H1 (cell line): ENCODE measurements at regions not wholly inside any gene's neighbourhood (a gene's known extent, or its start where the extent isn't known, plus 50 kb on each side); places are given as distances from the start of the nearest gene placed in this dataset.

Source experiments
- CTCF ChIA-PET: fragments of 300-600 bp; sonication (Branson Sonifier 250); formaldehyde crosslinking; loops from one replicate; lab custom pipeline; 2021; ENCODE audit not compliant: partially characterized antibody; lab: Charles Lee
- POLR2A ChIA-PET: fragments of 300-600 bp; sonication (Branson Sonifier 250); formaldehyde crosslinking; loops from one replicate; lab custom pipeline; 2021; ENCODE audit warnings: inconsistent platforms; ENCODE audit not compliant: partially characterized antibody; lab: Charles Lee
- DNase-seq, 2 experiments: peaks; one replicate each; pipeline versions ENCODE4 v3.0.0 to v3.0.0-alpha.2; 2010 to 2022; ENCODE audit warnings: low spot score in 2 of 2, low read depth in 1 of 2, mixed read lengths in 1 of 2
- FAIRE-seq: peaks from 2 replicates; lab custom pipeline; 2011; peaks lifted over from hg19 to GRCh38; lab: Jason Lieb, UNC
- H2AFZ ChIP-seq: 2 replicates; pipeline ENCODE4 v1.8.1; 2012; ENCODE audit warnings: low read length, inconsistent platforms
- H2AK5ac ChIP-seq: 2 replicates; pipeline ENCODE4 v1.6.1; 2013; ENCODE audit warnings: low read depth, low read length
- H2BK120ac ChIP-seq: replicated peaks from 2 replicates; pipeline ENCODE3; 2013; ENCODE audit warnings: low read depth, low read length, inconsistent platforms
- H2BK12ac ChIP-seq: 2 replicates; pipeline ENCODE4 v1.6.1; 2013; ENCODE audit warnings: low read depth, low read length
- H2BK15ac ChIP-seq: 2 replicates; pipeline ENCODE4 v1.6.1; 2013; ENCODE audit warnings: low read length
- H2BK20ac ChIP-seq: 2 replicates; pipeline ENCODE4 v1.6.1; 2013; ENCODE audit warnings: low read length
- H2BK5ac ChIP-seq: 2 replicates; pipeline ENCODE4 v1.6.1; 2013; ENCODE audit warnings: low read depth, low read length
- H3K14ac ChIP-seq: 2 replicates; pipeline ENCODE4 v1.6.1; 2013; ENCODE audit warnings: inconsistent platforms; ENCODE audit not compliant: insufficient read length
- H3K18ac ChIP-seq: 2 replicates; pipeline ENCODE4 v1.6.1; 2013; ENCODE audit warnings: low read length; ENCODE audit errors: extremely low read depth
- H3K23ac ChIP-seq: 2 replicates; pipeline ENCODE4 v1.6.1; 2013; ENCODE audit warnings: inconsistent platforms; ENCODE audit not compliant: insufficient read length
- H3K23me2 ChIP-seq: 2 replicates; pipeline ENCODE4 v1.6.1; 2013; ENCODE audit warnings: low read depth, low read length
- H3K27ac ChIP-seq: 2 replicates; pipeline ENCODE4 v1.6.1; 2011; ENCODE audit warnings: low read depth, low read length, inconsistent platforms
- H3K27me3 ChIP-seq, 4 experiments: replicated peaks in 1 of 4; 1 replicate in 1 of 4; 2 replicates in 3 of 4; pipeline versions ENCODE4 v1.6.1 to v1.8.1; 2011 to 2013; ENCODE audit warnings: low read length in 3 of 4, mild to moderate bottlenecking in 3 of 4, inconsistent platforms in 2 of 4, mixed read lengths in 2 of 4, moderate library complexity in 1 of 4; ENCODE audit not compliant: control insufficient read depth in 3 of 4, insufficient read depth in 3 of 4; ENCODE audit errors: extremely low read depth in 1 of 4
- H3K36me3 ChIP-seq, 4 experiments: 2 replicates each; pipeline versions ENCODE4 v1.6.1 to v1.8.1; 2011 to 2013; ENCODE audit warnings: mild to moderate bottlenecking in 4 of 4, low read length in 3 of 4, moderate library complexity in 2 of 4, control low read depth in 1 of 4, inconsistent platforms in 1 of 4; ENCODE audit not compliant: insufficient read depth in 4 of 4, control insufficient read depth in 2 of 4
- H3K4ac ChIP-seq: replicated peaks from 2 replicates; pipeline ENCODE3; 2013; ENCODE audit warnings: low read length, low read depth, mixed read lengths, inconsistent platforms; ENCODE audit not compliant: insufficient read length
- H3K4me1 ChIP-seq, 4 experiments: replicated peaks in 1 of 4; 1 replicate in 1 of 4; 2 replicates in 3 of 4; pipeline versions ENCODE4 v1.6.1 to v1.8.1; 2011 to 2013; ENCODE audit warnings: low read length in 3 of 4, inconsistent platforms in 2 of 4, mixed read lengths in 1 of 4; ENCODE audit not compliant: insufficient read depth in 4 of 4, control insufficient read depth in 3 of 4
- H3K4me2 ChIP-seq, 2 experiments: 2 replicates each; pipeline versions ENCODE4 v1.6.1 to v1.8.1; 2011 to 2013; ENCODE audit warnings: low read depth in 2 of 2, low read length in 2 of 2, control low read depth in 1 of 2, inconsistent platforms in 1 of 2, mild to moderate bottlenecking in 1 of 2; ENCODE audit not compliant: insufficient read depth in 1 of 2
- H3K4me3 ChIP-seq, 4 experiments: fragments of 200-600, 300-600 bp in 1 of 4; sonication (generic), shearing (Covaris generic), sonication (Bioruptor Twin) in 1 of 4; 2 replicates each; pipeline versions ENCODE4 v1.5.1 to v1.8.1; 2011 to 2016; ENCODE audit warnings: low read length in 4 of 4, low read depth in 3 of 4, control low read depth in 2 of 4, inconsistent platforms in 2 of 4, mild to moderate bottlenecking in 2 of 4, mixed read lengths in 1 of 4, moderate library complexity in 1 of 4; ENCODE audit not compliant: insufficient read depth in 2 of 4; ENCODE audit errors: extremely low read depth in 1 of 4
- H3K56ac ChIP-seq: replicated peaks from 2 replicates; pipeline ENCODE3; 2013; ENCODE audit warnings: low read depth, mild to moderate bottlenecking, mixed read lengths, low read length, inconsistent platforms; ENCODE audit not compliant: insufficient read length
- H3K79me1 ChIP-seq: 2 replicates; pipeline ENCODE4 v1.6.1; 2013; ENCODE audit warnings: low read depth, low read length, control low read depth
- H3K79me2 ChIP-seq, 2 experiments: 2 replicates each; pipeline versions ENCODE4 v1.6.1 to v1.8.1; 2012 to 2013; ENCODE audit warnings: low read length in 2 of 2, mild to moderate bottlenecking in 2 of 2, inconsistent platforms in 1 of 2; ENCODE audit not compliant: insufficient read depth in 2 of 2, control insufficient read depth in 1 of 2
- H3K9ac ChIP-seq, 4 experiments: replicated peaks in 1 of 4; 1 replicate in 1 of 4; 2 replicates in 3 of 4; pipeline versions ENCODE4 v1.6.1 to v1.8.1; 2011 to 2013; ENCODE audit warnings: low read depth in 3 of 4, low read length in 3 of 4, control low read depth in 2 of 4, mild to moderate bottlenecking in 2 of 4, moderate library complexity in 2 of 4, inconsistent platforms in 1 of 4; ENCODE audit errors: extremely low read depth in 1 of 4
- H3K9me3 ChIP-seq, 2 experiments: 2 replicates each; pipeline versions ENCODE4 v1.6.1 to v1.8.1; 2012 to 2013; ENCODE audit warnings: mild to moderate bottlenecking in 2 of 2, moderate library complexity in 2 of 2, control low read depth in 1 of 2, inconsistent platforms in 1 of 2, low read depth in 1 of 2, low read length in 1 of 2, mixed read lengths in 1 of 2; ENCODE audit not compliant: insufficient read depth in 2 of 2
- H4K20me1 ChIP-seq, 2 experiments: replicated peaks in 1 of 2; 2 replicates each; pipeline versions ENCODE3 to v1.8.1; 2011 to 2013; ENCODE audit warnings: inconsistent platforms in 2 of 2, low read length in 2 of 2, mild to moderate bottlenecking in 1 of 2; ENCODE audit not compliant: insufficient read depth in 2 of 2, control insufficient read depth in 1 of 2
- H4K5ac ChIP-seq: 2 replicates; pipeline ENCODE4 v1.6.1; 2013; ENCODE audit warnings: low read length, low read depth, mixed read lengths, inconsistent platforms; ENCODE audit not compliant: insufficient read length
- H4K8ac ChIP-seq: 2 replicates; pipeline ENCODE4 v1.8.0; 2013; ENCODE audit warnings: mild to moderate bottlenecking, moderate library complexity, low read length, inconsistent platforms; ENCODE audit not compliant: insufficient read depth; ENCODE audit errors: extremely low read depth
- H4K91ac ChIP-seq: replicated peaks from 2 replicates; pipeline ENCODE3; 2013; ENCODE audit warnings: low read length, mixed read lengths, inconsistent platforms; ENCODE audit not compliant: insufficient read length
- CBX8 ChIP-seq: fragments of 300-800, 300-1000 bp; sonication (generic); IDR thresholded peaks from 2 replicates; pipeline ENCODE4 v1.7.1; 2016; ENCODE audit warnings: low read depth, low read length, borderline replicate concordance
- GTF2F1 ChIP-seq: IDR thresholded peaks from 2 replicates; pipeline ENCODE4 v1.6.1; 2012; ENCODE audit warnings: low read depth, low read length, improper control_type of control experiment, borderline replicate concordance
- KDM1A ChIP-seq: fragments of 200-600, 300-600 bp; sonication (generic); IDR thresholded peaks from 2 replicates; pipeline ENCODE4 v1.7.1; 2016; ENCODE audit warnings: mild to moderate bottlenecking, low read length, borderline replicate concordance
- PHF8 ChIP-seq: fragments of 200-600 bp; sonication (generic); conservative IDR thresholded peaks from 2 replicates; pipeline ENCODE4 v1.7.1; 2012; ENCODE audit warnings: low read depth, mild to moderate bottlenecking, inconsistent platforms, low read length, moderate library complexity
- RAD21 ChIP-seq, 2 experiments: IDR thresholded peaks in 1 of 2; conservative IDR thresholded peaks in 1 of 2; 2 replicates each; pipeline ENCODE4 v1.6.1; 2011; ENCODE audit warnings: low read depth in 2 of 2, low read length in 2 of 2, improper control_type of control experiment in 1 of 2, inconsistent platforms in 1 of 2, mild to moderate bottlenecking in 1 of 2, moderate library complexity in 1 of 2
- RXRA ChIP-seq: IDR thresholded peaks from 2 replicates; pipeline ENCODE4 v1.6.1; 2011; ENCODE audit warnings: low read depth, mild to moderate bottlenecking, low read length, moderate library complexity; ENCODE audit not compliant: insufficient read depth
- SIN3A ChIP-seq, 2 experiments: IDR thresholded peaks in 1 of 2; conservative IDR thresholded peaks in 1 of 2; 2 replicates each; pipeline ENCODE4 v1.6.1; 2011 to 2012; ENCODE audit warnings: low read length in 2 of 2, improper control_type of control experiment in 1 of 2, low read depth in 1 of 2, mild to moderate bottlenecking in 1 of 2
- TAF1 ChIP-seq: IDR thresholded peaks from 2 replicates; pipeline ENCODE4 v1.6.1; 2011; ENCODE audit warnings: mild to moderate bottlenecking, low read depth, low read length
- WGBS, 2 experiments: shearing (Covaris generic) in 1 of 2; methylation state at CpG; one replicate each; pipeline versions ENCODE4 v1.1.6 to v1.1.7; 2013 to 2015; ENCODE audit warnings: low lambda C conversion rate in 2 of 2, mixed read lengths in 2 of 2, inconsistent platforms in 1 of 2, low coverage in 1 of 2, missing lambda C conversion rate in 1 of 2; ENCODE audit not compliant: insufficient replicate concordance in 2 of 2, insufficient coverage in 1 of 2, insufficient read length in 1 of 2; ENCODE audit errors: extremely low coverage in 1 of 2, missing lambda C conversion rate in 1 of 2; 5-methylcytosine and 5-hydroxymethylcytosine counted together

GRCh38 chr4:126973201-126973600, 659.6 kb upstream of the INTU start:
- Histone ChIP-seq H4K8ac (no peak overlapping the region), H2BK120ac (no peak overlapping the region), H3K9me3 (no peaks in the 10 kb centered on the region), H3K14ac (no peak overlapping the region), H3K79me1 (no peaks in the 10 kb centered on the region), H3K18ac (no peak overlapping the region), H4K5ac (no peak overlapping the region), H3K27me3 (no peaks in the 10 kb centered on the region), H3K9ac (no peak overlapping the region), H2AFZ (no peak overlapping the region), H2BK15ac (no peak overlapping the region), H3K4me2 (no peak overlapping the region), H3K36me3 (no peaks in the 10 kb centered on the region), H3K23ac (no peak overlapping the region), H3K4ac (no peak overlapping the region), H3K4me1 (peaks cover 0 to 3% (median 0%) of the 10 kb centered on the region in 4 experiments; a peak in 1 of 7 replicates), H2BK5ac (no peak overlapping the region), H3K56ac (no peak overlapping the region), H4K91ac (no peak overlapping the region), H3K79me2 (no peaks in the 10 kb centered on the region), H2BK20ac (no peak overlapping the region), H2AK5ac (no peak overlapping the region), H4K20me1 (no peaks in the 10 kb centered on the region), H3K27ac (no peak overlapping the region), H3K23me2 (no peaks in the 10 kb centered on the region), H2BK12ac (no peak overlapping the region), H3K4me3 (no peak overlapping the region)
- ChIA-PET POLR2A (no interaction called here), CTCF (no interaction called here)
- WGBS, 2 experiments: 94% methylated on average over 1 of the region's 1 CpG; no CpG with 5 or more reads in 1 of the 2 experiments
- DNase-seq (no peak), FAIRE-seq (no peak)
- no peak for TF ChIP-seq PHF8
- TF ChIP-seq GTF2F1: no peak
- TF ChIP-seq KDM1A: no peak
- no peak for TF ChIP-seq TAF1
- no peak for TF ChIP-seq SIN3A (conservative IDR thresholded peaks at IDR 0.05 in 1 of 2, IDR thresholded peaks at IDR 0.05 in 1 of 2; ENCODE audit: low read depth in 1 of 2, low read length in 2 of 2)
- no peak for TF ChIP-seq RXRA
- no peak for TF ChIP-seq CBX8
- no peak for TF ChIP-seq RAD21 (IDR thresholded peaks at IDR 0.05 in 1 of 2, conservative IDR thresholded peaks at IDR 0.05 in 1 of 2; ENCODE audit: low read depth in 2 of 2, low read length in 2 of 2)
